M059J (cell line): ENCODE measurements at regions not wholly inside any gene's neighbourhood (a gene's known extent, or its start where the extent isn't known, plus 50 kb on each side); places are given as distances from the start of the nearest gene placed in this dataset.

ENCODE experiments used
- DNase-seq: peaks from one replicate; pipeline ENCODE4 v3.0.0-alpha.2; 2012; ENCODE audit warnings: low read depth

DNA sequence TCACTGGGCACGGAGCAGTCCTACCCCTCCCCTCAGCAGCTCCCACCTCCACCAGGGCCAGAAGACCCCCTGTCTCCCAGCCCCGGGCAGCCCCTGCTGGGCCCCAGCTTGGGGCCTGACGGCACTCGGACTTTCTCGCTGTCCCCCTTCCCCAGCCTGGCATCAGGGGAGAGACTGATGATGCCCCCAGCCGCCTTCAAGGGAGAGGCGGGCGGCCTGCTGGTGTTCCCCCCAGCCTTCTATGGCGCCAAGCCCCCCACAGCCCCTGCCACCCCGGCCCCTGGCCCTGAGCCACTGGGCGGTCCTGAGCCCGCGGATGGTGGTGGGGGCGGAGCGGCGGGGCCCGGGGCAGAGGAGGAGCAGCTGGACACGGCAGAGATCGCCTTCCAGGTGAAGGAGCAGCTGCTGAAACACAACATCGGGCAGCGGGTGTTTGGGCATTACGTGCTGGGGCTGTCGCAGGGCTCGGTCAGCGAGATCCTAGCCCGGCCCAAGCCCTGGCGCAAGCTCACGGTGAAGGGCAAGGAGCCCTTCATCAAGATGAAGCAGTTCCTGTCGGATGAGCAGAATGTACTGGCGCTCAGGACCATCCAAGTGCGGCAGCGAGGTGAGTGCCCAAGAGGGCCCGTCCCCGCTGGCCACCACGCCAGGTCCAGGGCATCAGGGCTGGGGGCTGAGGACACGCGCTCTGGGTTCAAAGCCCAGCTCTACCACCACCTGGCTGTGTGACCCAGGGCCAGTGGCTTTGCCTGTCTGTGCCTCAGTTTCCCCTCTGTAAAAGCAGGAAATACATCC, 58.6 kb downstream of the PHETA1 start:
- no peak for DNase-seq

DNA sequence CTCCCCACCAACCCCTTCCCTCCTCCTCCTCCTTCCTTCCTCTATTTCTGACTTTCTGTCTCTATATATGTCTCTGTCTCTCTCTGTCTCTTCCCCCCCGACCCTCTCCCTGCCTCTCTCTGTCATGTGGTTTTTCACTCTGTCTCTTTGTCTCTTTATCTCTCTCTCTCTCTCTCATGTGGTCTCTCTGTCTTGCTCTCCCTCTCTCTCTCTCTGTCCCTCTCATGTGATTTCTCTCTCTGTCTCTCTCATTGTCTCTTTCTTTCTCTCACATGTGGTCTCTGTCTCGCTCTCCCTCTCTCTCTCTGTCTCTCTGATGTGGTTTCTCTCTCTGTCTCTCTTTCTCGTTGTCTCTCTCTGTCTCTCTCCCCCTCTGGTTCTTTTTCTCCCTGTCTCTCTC, 59.3 kb downstream of the PHETA1 start:
- no peak for DNase-seq

DNA sequence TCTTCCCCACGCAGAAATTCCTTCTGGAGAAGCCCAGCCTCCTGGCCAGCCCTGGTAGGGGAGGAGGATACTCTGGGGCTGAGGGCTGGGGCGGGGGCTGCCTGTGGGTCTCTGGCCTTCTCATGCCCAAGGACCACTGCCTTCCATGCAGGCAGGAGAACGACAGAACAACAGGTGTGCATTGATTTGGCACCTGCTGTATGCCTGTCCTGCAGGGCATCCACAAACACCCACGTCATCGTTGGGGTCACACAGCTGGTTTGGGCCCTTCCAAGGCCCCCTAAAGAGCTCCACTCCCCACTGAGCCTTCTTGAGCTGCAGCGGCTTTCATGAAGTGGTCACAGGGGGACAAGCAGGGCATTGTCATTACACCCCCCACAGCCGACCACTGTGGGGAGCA, 60.4 kb downstream of the PHETA1 start:
- DNase-seq, result no peak

GRCh38 chr12:111304642-111305071, 64.2 kb downstream of the PHETA1 start:
- DNase-seq, result no peak

GRCh38 chr12:111303531-111303930, 65.4 kb downstream of the PHETA1 start:
- DNase-seq, result no peak

GRCh38 chr12:111298582-111299436, 70.1 kb downstream of the PHETA1 start:
- peak; percentile 48 for DNase-seq

GRCh38 chr12:111297703-111298426, 71.0 kb downstream of the PHETA1 start:
- no peak for DNase-seq

DNA sequence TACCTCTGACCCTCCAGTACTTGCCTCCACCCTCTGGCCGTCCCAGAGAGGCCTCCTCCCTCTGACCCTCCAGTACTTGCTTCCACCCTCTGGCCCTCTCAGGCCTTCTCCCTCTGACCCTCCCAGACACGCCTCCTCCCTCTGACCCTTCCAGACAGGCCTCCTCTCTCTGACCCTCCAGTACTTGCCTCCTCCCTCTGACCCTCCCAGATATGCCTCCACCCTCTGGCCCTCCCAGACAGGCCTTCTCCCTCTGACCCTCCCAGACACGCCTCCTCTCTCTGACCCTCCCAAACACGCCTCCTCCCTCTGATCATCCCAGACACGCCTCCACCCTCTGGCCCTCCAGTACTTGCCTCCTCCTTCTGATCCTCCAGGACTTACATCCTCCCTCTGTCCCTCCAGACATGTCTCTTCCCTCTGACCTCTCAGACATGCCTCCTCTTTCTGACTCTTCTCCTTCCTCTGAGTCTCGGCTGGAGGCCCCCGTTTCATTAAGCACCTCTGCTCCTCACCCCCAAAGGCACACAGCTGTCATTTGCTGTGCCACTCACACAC, 71.9 kb downstream of the PHETA1 start:
- no peak for DNase-seq

DNA sequence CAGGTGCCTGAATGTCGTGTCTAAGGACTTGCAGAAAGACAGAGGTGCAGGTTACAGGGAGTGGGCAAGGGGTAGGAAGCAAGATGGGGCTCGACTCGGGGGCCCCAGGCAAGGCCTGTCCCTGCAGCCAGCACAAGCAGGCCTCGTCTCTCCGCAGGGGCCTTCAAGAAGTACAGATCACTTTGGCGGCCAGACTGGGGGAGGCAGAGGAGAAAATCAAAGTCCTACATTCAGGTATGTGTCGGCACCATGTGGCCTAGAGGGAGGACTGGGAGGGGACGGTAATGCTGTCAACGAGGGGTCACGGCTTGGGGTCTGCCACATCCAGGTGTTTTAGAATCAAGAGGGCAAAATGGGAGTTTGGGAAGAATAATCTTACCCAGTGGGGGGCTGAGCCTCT, 73.7 kb downstream of the PHETA1 start:
- DNase-seq, result no peak

DNA sequence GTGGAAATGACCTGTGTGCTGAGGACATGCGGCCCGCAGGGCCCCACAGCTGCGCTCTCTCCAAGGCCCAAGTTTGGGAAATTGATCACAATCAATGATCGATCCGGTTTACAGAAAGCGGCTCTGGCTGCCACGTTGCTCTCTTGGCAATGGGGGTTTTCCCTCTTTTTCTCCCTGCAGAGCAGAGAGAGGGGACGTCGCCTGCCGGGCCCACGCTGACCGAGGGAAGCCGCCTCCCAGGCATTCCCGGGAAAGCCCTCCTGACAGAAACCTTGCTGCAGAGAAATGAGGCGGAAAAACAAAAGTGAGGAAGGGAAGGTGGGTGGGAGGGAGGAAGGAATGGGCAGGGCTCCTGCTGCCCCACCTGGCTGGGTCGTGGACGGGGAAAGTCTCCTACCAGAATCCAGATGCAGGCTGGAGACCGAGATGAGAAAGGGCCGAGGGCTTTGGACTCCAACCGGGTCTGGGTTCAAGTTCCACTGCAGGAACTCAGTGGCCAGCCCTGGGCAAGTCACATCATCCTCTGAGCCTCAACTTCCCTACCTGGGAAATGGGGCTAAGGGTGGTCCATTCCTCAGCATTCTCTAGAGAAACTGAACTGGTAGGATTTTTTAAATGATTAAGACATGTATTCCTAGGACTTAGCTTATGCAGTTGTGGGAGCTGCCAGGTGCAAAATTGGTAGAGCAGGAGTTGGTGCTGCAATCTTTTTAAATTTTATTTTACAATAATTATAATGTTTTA, 75.5 kb downstream of the PHETA1 start:
- no peak for DNase-seq

DNA sequence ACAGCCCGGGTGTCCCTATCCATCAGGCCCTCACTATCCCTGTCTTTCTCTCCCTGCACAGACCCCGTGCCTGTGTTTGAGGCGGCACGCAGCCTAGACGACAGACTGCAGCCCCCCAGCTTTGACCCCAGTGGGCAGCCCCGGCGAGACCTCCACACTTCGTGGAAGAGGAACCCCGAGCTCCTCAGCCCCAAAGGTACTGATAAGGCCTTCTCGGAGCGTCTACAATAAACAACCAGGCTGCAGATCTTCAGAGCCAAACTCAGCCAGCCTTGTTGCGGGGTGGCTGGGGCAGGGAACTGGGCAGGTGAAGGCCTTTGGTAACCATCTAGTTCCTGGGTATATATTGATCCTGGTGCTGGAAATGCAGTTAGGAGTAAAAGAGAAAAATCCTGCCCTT, 77.5 kb downstream of the PHETA1 start:
- DNase-seq, result no peak

DNA sequence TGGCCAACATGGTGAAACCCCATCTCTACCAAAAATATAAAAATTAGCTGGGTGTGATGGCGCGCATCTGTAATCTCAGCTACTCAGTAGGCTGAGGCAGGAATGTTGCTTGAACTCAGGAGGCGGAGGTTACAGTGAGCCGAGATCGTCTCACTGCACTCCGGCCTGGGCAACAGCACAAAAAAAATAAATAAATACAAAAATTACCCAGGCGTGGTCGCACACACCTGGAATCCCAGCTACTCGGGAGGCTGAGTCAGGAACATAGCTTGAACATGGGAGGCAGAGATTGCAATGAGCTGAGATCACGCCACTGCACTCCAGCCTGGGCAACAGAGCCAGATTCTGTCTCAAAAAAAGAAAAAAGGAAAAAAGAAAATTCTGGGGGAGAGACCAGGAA, 80.1 kb downstream of the PHETA1 start:
- no peak for DNase-seq

- DNase-seq, result no peak
These were observed 81.6 kb downstream of the PHETA1 start for GRCh38 chr12:111287125-111287900.

DNA sequence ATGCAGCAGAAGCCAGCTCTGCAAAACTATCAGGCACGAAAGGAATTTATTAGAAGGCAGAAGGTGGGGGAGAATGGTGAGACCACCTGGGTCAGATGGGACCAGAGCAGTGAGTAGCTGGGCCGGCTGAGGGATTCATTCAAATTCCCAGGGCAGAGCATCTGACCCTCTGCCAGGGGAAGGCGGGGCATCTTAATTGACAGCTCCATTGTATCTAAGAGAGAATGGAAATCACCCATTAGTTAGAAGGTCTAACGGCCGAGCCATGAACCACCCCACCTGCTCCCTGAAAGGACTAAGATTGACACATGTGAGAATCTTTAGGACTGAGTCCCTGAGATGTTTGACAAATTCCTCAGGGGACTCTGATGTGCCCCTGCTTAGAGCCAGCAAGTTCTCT, 83.7 kb downstream of the PHETA1 start:
- DNase-seq, result no peak

DNA sequence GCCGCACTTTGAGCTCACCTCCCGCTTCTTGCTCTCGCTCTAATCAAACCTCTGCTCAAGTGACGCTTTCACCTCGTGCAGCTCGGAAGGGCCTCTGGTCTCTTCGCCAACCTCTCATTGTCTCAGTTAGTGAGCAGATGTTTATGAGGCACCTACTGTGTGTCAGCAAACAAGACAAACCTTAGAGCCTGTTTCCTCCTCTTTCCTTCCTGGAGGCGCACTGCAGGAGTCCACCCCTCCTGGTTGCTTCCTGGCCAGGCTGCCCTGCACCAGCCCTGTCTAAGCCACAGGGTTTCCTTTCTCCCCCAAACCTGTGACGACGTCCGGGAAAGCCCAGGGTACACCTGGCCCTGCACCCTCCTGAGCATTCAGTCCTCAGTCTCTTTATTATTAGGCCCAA, 84.2 kb downstream of the PHETA1 start:
- no peak for DNase-seq

GRCh38 chr12:111283966-111284365, 84.9 kb downstream of the PHETA1 start:
- no peak for DNase-seq

- DNase-seq, result no peak
These were observed 85.4 kb downstream of the PHETA1 start for GRCh38 chr12:111283521-111283920.

DNA sequence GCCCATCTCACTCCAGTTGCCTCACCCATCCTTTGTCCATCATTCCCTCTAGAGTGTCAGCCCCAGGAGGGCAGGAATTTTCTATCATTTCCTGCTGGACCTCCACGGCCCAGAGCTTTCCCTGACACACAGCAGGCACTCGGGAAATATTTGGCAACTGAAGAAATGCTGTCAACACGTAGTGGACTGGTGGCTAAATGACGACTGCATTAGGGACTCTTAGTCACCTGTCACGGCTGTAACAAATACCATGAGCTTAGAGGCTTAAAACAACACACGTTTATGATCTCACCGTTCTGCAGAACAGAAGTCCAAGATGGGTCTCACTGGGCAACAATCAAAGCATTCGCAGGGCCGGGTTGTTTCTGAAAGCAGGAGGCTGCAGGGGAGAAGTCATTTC, 91.3 kb downstream of the PHETA1 start:
- DNase-seq, result peak; percentile 22

GRCh38 chr12:111276146-111276545, 92.7 kb downstream of the PHETA1 start:
- DNase-seq, result peak; percentile 36

DNA sequence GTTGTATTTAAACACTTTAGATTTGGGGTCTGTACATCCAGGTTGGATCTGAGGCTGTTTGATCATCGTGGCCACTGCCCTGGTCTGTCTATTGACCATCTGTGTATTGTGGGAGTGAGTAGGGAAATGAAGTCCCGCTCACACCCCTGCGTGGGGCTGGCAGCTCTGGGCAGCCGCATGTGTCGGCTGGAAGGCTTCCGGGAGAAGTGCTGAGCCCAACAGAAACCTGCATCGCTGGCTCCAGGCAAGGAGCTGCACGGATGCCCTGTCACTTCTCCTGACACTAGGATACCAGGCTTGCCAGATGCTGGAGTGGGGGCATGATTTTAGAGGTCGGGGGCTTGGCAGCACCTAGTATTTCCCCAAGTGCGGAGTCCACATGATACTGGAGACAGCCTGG, 93.6 kb downstream of the PHETA1 start:
- DNase-seq, result no peak

- DNase-seq, result no peak
These were observed 94.1 kb downstream of the PHETA1 start for GRCh38 chr12:111274777-111275176.
